ENCODE measurements at regions not wholly inside any gene's neighbourhood (a gene's known extent, or its start where the extent isn't known, plus 50 kb on each side); places are given as distances from the start of the nearest gene placed in this dataset.

DNA sequence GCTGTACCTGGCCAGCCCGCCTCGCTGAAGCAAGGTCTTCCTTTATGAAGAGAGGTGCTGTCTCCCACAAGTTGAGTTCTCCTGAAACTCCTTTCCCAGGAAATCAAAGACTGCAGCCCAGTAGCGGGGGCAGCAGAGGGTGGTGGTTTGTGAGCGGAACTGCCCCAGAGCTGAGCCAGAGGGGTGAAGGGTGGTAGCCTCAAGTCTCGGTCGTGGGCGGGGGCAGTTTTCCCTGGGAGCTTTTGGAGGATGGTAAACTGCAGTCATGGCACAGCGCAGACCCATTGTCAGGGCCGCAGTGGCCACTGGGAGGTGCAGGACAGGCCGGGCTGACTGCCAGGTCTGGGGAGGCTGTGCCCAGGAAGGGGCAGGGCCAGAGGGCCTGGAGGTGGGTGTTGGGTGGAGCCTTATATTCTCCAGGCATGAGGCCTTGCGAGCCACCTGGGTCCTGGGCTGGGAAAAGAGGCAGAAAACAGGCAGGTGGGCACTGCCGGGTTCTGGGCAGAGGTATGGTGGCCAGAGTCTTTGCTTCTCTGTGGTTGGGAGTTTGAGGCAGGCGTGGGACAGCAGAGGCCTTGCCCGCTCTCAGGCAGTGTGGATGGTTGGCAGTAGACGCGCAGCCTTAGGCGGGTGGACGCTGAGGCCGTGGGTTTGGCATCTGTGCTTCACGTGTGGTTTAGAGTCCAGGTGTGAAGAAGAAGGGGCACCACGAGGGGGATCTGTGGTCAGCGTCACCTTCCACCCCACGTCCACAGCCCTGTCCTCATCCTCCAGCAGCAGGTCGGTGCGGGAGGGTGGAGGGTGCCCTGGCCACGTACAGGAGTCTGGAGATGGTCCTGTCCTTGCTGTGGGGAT is 1176.4 kb downstream of the BRD1 start:
- DNase-seq (ENCODE audit: low read depth in 4 of 4, low spot score in 3 of 4), result no peak

DNA sequence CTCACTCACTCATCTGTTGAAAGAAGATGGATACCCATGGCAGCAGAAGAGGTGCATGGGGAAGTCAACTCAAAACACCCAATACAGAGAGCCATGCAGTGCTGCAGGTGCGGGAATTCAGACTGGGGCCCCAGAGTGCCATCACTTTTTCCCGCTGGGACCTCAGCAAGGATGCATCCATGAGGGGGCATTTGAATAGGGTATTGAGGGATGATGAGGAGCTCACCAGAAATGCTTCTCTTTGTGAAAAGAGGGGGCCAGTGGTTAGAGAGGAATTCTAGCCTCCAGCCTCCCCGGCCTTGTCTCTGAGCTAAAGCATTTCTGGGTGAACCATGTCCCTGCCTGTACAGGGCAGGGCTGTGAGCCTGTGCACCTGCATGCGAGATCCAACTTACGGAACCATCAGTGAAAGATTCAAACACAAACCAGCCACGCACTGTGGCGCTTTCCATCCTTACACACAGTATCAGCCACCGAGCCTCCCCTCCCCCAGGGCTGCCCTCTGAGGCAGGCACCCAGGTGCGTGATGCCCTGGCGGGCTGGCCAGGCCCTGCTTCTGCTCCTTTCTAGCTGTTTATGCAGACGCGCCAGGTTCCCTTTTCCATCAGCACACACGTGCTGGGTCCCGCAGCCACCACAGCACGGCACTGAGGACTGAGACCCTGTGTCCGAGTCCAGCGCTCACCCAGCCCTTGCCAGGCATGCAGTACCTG is 1177.2 kb downstream of the BRD1 start:
- no peak for DNase-seq (ENCODE audit: low read depth in 4 of 4, low spot score in 3 of 4)

DNA sequence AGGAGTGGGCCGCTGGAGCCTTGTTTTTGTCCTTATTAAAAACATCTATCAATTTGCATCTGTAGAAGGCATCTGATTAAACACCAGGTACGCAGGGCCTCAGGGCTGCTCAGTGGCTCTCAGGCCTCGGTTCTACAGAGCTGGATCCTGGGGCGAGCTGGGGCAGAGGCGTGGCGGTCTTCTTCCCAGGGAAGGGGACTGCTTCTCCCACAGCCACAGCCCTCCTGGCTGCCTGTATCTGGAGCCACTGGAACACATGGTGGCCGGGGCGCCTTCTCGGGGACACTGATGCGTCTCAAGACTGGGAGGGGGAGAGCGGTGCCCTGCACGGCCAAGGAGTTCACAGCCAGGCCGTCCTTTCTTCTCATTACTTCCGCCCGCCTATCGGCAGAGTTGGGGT is 1178.2 kb downstream of the BRD1 start:
- DNase-seq (ENCODE audit: low read depth in 4 of 4, low spot score in 3 of 4), result no peak

DNA sequence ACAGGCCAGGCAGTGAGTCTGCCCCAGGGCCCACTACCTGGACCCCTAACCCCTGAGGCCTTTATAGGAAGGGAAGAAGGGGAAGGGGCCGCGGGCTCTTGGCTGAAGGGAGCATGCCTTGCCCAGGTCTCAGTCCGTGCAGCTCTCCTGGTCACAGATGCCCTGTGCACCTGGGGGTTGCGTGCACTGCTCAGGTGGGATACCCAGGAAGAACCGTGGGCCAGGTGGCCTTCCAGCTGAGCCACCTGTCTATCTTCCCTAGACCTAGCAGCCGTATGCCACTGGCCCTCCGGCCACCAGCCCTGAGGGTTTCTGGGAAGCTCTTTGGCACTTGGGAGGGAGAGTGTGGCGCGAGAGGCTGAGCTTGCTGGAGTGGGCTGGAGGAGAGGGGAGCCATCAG is 1178.6 kb downstream of the BRD1 start:
- DNase-seq (ENCODE audit: low read depth in 4 of 4, low spot score in 3 of 4), result no peak

DNA sequence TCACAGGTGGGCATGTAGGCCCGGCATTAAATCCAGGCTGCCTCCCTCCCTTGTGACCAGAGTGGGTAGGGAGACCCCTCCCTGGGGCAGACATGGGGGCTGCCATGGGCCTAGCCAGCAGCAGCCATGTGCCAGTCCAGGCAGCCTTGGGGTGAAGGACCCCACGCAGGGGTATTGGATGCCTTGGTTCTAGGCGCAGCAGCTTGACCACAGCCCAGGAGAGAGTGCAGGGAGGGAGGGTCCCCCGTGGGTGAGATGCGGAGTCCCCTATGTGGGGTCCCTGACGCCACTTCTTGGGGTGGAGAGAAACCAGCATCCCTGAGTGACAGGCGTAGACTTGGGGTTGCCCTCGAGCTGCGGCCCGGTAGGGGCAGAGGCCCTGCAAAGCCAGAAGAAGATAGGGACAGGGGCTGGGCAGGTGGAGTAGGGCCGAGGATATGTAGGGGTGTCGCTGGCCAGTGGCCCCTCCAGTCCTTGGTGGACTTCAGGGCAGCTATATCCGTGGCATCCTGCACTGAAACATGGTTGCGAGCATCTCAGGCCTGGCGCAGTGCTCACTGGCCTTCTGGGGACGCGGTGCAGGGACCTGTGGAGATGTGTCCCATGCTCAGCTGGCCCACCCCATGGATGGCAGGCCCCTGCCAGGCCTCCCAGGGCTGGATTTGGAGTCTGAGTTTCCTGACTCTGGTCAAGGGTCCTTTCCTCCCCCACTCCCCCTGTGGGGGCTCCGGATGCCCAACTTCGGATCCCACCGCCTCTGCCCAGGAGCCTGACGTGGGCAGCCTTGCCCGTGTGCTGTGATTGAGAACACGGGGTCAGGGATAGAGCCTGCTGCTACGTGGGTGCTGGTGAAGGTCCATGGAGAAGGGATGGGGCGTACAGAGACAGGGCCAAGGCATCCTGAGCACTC is 1179.8 kb downstream of the BRD1 start:
- DNase-seq (ENCODE audit: low read depth in 4 of 4, low spot score in 3 of 4), result no peak

DNA sequence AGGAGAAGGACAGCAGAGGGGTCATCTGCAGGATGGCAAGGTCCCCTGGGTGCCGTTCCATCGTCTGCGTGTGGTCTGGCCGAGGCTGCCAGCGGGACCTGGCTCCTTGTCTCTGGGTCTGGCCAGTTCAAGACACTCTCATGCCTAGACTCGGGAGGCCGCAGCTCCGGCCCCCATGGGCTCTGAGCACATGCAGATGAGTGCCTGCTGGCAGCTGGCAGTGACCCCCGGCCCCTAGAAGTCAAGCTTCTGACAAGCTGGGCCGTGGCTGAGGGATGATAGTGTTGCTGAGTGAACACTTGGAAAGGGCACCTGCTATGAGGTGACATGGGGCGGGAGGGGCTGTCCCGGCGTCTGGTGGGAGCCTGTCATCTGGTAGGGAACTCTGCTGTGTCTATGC is 1180.6 kb downstream of the BRD1 start:
- DNase-seq (ENCODE audit: low read depth in 4 of 4, low spot score in 3 of 4), result no peak

DNA sequence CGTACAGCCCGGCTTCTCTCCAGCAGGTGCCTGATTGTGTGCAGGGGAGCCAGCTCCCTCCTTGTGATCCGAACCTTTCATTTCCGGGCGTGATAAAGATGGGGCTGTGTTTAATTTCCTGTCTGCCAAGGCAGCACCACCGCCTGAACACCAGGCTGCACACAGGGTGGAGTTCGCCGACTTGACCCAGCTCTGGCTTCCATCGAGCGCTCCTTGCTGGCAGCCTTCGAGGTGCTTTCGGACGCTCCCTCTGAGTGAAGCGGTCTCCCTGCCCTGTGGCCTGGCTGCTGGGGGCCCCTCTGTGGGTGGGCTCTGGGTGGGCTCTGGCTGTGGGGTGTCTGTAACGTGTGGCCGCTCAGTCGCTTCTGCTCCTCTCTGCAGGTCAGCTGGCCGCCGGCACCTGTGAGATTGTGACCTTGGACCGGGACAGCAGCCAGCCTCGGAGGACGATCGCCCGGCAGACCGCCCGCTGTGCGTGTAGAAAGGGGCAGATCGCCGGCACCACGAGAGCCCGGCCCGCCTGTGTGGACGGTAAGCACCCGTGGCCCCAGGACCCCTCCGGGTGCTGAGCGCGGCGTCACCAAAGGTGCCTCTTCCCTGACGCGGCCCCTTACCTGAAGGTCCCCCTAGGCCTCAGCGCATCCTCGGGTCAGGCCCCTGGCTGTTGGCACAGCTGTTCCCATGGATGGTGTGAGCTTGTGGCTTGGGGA is 1181.3 kb downstream of the BRD1 start:
- DNase-seq (ENCODE audit: low read depth in 4 of 4, low spot score in 3 of 4), result no peak

DNA sequence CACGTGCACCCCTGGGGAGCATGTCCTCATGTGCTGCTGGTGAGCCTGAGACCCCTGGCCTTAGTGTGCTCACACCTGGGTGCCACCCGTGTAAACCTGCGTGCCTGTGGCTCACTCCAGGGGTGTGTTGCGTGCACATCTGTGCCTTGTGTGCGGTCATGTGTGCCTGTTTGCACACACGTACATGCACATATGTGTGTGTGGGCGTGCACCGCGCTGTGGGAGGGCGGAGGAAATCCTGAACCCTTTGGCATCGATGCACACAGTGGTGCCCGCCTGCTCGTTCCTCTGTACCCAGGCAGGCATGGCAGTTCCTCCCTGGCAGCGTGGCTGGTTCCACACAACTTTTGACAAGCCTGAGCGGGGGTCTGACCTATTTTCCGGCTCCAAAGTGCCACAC is 1181.9 kb downstream of the BRD1 start:
- DNase-seq (ENCODE audit: low read depth in 4 of 4, low spot score in 3 of 4), result no peak

DNA sequence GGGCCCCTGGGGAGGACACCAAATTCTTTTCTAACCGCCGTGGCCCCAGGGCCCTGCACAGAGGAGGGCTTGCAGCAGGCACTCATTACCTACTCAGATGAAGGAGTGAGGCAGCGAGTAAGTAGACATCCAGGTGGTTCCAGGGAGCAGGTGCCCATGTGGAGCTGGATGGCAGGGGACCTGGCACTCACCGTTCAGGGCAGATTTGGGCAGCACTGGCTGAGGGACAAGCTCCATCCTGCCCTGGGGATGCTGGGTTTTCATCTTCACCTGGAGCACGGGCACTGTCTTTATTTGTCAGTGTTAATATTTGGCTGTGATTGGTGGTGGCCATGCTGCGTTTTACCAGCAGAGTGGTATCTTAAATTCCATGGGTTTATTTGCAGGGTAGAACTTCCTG is 1182.7 kb downstream of the BRD1 start:
- DNase-seq (ENCODE audit: low read depth in 4 of 4, low spot score in 3 of 4), result no peak

DNA sequence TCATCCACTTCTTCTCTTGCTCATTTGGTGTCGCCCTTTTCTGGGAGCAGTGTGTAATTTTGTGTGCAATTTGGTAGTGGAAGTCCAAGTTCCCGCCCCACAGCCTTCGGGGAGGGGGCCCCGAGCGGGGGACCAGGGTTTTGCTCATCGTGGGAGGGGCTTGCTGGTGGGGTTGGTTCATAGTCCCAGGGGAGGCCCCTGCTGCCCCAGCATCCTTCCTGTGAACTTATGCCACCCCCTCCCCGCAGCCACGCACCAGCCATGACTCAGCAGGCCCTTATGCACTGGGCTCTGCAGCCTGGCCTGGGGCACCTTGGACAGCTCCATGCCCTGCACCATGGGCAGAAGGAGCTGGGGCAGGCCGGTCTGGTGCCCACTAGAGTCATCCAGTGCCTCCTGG is 1183.6 kb downstream of the BRD1 start:
- no peak for DNase-seq (ENCODE audit: low read depth in 4 of 4, low spot score in 3 of 4)

DNA sequence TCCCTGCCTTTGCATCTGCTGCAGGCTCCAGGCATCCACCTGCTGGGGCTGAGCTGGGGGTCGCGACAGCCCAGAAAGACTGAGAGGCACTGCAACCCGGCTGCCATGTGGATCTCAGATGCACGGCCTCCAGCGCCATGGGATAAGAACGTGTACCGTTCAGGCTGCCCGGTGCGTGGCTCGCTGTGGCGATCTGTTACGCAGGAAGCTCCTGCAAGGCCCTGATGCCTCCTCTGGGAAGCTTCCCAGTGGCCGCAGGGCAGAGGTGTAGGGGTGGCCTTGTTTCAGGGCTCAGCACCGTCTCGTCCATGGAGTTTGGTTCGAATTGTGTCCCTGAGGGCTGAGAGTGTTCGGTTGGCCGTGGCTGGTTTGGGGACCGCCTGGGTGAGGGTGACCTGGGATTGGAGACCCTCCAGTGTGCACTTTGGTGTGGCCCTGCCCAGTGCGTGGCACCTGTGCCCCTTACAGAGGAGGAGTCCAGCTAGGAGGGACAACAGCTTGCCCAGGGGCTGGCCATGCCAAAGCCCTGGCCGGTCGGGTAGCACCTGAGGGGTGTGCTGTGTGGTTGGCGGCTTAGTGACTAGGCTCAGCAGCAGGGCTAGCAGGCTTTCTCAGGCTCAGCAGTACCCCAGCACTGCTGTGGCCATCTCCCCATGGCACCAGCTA is 1184.5 kb downstream of the BRD1 start:
- DNase-seq (ENCODE audit: low read depth in 4 of 4, low spot score in 3 of 4), result no peak

DNA sequence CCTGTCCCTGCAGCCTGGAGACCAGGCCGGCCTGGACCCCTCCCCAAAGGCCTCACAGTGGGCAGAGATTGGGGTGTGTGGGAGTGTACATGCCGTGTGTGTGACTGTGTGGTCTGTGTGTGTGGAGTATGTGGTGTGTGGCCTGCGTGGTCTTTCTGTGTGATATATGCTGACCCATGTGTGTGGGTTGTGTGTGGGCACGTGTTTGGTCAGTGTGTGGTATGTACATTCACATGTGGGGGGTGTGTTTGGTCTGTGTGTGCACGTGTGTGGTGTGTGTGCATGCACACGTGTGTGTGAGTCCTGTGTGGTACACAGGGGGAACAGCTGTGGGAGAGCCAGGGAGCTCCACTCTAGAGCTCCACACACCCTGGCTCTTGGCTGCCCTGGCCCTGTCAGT is 1185.1 kb downstream of the BRD1 start:
- no peak for DNase-seq (ENCODE audit: low read depth in 4 of 4, low spot score in 3 of 4)

DNA sequence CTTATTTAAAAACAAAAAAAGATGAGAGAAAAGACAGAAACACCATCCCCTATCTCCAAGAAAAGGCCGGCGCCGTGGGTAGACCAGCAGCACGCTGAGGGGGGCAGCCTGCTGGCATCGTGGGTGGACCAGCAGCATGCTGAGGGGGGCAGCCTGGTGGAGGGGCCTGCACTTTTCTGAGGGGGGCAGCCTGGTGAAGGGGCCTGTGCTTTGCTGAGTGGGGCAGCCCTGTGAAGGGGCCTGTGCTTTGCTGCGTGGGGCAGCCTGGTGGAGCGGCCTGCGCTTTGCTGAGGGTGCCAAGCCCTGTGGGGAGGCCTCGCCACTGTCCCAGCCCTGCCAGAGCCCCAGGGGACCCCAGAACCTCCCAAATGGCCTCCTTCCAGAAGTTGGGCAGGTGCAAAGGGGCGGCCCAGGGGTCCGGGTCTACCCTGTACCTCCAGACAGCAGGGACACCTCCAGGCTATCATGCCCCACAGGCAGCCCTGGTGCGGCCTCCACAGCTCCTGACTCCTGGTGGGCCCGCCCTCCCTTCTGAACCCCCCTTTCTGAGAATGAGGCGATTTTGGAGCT is 1185.7 kb downstream of the BRD1 start:
- no peak for DNase-seq (ENCODE audit: low read depth in 4 of 4, low spot score in 3 of 4)

DNA sequence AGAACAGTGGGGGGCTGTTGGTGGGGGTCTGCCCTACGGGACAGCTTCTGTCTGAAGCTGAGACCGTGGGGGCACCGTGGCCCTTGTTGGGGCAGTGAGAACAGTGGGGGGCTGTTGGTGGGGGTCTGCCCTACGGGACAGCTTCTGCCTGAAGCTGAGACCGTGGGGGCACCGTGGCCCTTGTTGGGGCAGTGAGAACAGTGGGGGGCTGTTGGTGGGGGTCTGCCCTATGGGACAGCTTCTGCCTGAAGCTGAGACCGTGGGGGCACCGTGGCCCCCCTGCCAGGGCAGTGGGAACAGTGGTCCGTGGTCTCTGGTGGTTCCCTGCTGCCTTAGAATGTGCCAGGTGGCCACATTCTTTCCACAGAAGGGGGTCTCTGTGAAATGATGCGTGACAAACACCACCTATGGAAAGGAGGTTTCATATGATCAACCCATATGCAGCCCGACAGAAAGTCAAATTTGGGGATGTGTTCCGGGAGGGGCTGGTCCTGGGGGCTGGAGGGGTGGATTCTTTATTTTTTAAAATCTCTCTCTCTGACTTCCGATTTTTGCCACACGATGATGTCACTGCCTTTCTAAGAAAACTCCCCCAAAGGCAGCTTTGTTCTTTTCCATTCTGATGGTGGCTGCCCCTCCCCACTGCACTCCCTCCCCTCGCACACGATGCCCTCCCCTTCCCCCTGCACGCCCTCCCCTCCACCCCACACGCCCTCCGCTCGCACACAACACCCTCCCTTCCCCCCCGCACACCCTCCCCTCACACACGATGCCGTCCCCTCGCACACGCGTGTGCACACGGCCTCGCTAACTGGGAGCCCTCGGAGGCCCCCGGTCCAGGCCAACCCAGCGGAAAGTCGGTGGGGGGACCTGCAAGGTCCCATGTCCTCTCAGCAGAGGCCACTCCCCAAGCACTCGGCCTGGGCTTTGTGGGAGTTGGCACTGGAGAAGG is 1186.5 kb downstream of the BRD1 start:
- DNase-seq (ENCODE audit: low read depth in 4 of 4, low spot score in 3 of 4), result no peak

DNA sequence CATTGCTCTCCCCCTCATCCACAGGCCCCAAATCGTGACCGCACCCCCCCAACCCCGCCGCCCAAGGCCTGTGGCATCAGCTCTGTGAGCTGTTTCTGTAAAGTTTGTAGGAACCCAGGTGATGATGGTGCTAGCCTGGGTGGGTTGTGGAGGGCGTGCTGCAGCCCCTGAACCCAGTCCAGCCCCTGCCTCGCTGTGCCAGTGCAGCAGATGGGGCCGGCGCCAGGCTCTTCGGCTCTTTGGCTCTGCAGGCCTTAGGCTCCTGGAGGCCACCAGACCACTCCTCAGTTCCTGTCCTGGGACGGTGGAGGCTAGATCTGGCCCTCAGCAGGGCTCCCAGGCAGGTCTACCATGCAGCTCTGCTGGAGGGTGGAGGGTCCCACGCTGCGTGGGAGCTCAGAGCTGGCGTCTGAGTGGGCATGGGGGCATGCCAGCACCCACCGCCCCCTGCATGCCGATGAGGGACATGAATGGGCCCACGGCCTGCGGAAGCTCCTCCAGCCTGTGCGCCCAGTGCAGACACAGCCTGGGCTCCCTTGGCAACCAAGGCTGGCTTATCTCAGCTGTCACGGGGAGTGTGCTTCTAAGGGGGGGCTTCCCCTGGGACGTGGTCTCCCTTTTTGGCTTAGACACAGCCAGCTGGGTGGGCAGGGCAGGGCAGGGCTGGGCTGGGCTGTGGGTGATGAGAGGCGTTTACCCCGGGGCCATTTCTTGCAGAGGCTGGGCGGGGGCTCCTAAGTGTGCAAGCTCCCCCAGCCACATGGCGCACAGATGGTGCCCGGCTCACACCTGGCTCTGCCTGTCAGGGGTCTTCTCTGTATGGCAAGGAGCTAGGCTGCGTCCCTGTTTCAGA is 1187.6 kb downstream of the BRD1 start:
- no peak for DNase-seq (ENCODE audit: low read depth in 4 of 4, low spot score in 3 of 4)

DNA sequence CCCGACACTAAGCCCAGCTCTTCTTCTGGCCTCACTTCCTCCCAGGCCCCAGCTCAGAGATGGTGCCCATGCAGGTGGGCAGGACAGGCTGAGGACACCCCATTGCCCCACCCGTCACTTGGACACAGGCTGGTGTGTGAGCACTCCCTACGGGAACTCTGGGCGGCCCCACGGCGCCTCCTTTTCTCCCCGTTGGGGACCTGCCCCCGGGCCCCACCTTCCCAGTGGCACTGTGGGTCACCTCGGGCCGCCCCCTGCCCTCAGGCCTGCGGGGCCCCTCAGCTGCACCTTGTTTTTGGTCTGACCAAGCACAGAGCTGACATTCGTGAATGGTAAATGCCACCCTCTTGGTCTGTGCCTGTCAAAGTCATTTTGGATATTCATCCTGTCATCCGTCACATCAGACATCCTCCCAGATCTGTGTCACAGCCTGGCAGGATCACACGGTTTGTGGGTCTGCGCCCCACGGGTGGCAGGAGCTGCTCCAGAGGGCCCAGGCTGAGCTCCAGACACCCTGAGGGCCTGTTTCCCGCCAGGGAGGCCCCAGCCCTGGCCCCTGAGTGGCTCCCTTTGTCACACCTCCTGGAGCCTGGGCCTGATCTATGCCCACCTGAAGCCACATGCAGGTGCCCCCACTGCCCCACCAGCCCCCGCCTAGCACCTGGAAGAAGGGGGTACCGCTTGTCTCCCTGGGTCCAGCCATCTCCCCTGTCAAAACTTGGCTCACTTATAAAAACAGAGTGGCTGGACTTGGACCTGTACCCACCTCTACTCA is 1188.5 kb downstream of the BRD1 start:
- DNase-seq (ENCODE audit: low read depth in 4 of 4, low spot score in 3 of 4), result no peak

DNA sequence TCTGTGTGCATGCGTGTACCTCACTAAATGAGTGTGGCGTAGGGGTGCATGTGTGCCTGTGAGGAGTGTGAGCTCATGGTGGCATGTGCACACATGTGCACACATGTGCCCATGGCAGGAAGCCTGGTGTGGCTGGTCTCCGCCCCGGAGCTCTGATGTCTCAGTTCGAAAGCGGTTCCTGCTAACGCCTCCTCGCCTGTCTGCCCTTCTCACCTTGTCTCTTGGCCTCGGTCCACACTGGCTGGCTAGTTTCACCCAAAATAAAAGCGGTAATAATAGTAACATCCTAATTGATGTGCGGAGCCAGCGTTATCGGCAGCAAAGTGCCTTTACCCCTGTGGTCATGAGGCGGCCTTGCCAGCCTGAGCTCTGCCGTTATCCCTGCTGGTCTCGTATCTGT is 1190.4 kb downstream of the BRD1 start:
- DNase-seq (ENCODE audit: low read depth in 4 of 4, low spot score in 3 of 4), result no peak
